ENCODE measurements at regions not wholly inside any gene's neighbourhood (a gene's known extent, or its start where the extent isn't known, plus 50 kb on each side); places are given as distances from the start of the nearest gene placed in this dataset.

- TF ChIP-seq NFIC (IDR thresholded peaks at IDR 0.05): no peak
- no peak for TF ChIP-seq REST (IDR thresholded peaks at IDR 0.05; ENCODE audit: low read depth)
- TF ChIP-seq TAF1 (IDR thresholded peaks at IDR 0.05; ENCODE audit: low read depth): no peak
- no peak for TF ChIP-seq EP300 (IDR thresholded peaks at IDR 0.05; ENCODE audit: borderline replicate concordance)
- no peak for TF ChIP-seq CREB1 (IDR thresholded peaks at IDR 0.05; ENCODE audit: low read depth)
- no peak for TF ChIP-seq FOXM1 (IDR thresholded peaks at IDR 0.05; ENCODE audit: borderline replicate concordance, low read depth)
- no peak for TF ChIP-seq TCF12 (IDR thresholded peaks at IDR 0.05; ENCODE audit: low read depth)
- no peak for TF ChIP-seq RAD21 (IDR thresholded peaks at IDR 0.05; ENCODE audit: low read depth)
Measured at GRCh38 chr2:175371378-175371777, 189.9 kb upstream of the ATP5MC3 start.

- peak; percentile 84 for TF ChIP-seq RAD21 (IDR thresholded peaks at IDR 0.05; ENCODE audit: low read depth)
- TF ChIP-seq MAX (IDR thresholded peaks at IDR 0.05): no peak
Measured at GRCh38 chr2:175366815-175367214, 185.3 kb upstream of the ATP5MC3 start.

DNA sequence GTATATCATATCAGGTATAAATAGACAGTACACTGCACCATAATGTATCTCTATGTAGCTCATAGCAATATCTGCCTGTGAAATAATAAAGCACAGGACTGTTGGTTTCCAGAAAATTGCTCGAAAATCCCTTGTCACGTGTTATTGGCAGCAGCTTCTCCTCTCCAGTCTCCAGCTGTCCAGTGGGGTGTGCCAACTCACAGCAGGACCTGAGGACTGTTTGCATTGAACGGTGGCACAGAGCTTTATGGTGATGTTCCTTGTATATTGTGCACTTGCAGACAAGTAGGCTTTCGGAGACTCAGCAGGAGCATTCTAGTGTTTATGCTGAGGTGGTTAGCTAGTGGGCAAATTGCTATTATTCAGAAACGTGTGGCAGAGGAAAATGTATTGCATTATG lies 182.2 kb upstream of the ATP5MC3 start:
- no peak for TF ChIP-seq NFIC (IDR thresholded peaks at IDR 0.05)
- TF ChIP-seq YY1 (IDR thresholded peaks at IDR 0.05; ENCODE audit: low read depth): no peak
- no peak for TF ChIP-seq TCF12 (IDR thresholded peaks at IDR 0.05; ENCODE audit: low read depth)
- no peak for TF ChIP-seq TAF1 (IDR thresholded peaks at IDR 0.05; ENCODE audit: low read depth)
- TF ChIP-seq EP300 (IDR thresholded peaks at IDR 0.05; ENCODE audit: borderline replicate concordance): no peak
- TF ChIP-seq TEAD4 (IDR thresholded peaks at IDR 0.05): no peak
- TF ChIP-seq RAD21 (IDR thresholded peaks at IDR 0.05; ENCODE audit: low read depth): no peak
- TF ChIP-seq ZBTB7A (IDR thresholded peaks at IDR 0.05; ENCODE audit: low read depth): no peak
- TF ChIP-seq, protein P1, sequence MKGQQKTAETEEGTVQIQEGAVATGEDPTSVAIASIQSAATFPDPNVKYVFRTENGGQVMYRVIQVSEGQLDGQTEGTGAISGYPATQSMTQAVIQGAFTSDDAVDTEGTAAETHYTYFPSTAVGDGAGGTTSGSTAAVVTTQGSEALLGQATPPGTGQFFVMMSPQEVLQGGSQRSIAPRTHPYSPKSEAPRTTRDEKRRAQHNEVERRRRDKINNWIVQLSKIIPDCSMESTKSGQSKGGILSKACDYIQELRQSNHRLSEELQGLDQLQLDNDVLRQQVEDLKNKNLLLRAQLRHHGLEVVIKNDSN (IDR thresholded peaks at IDR 0.05): no peak

DNA sequence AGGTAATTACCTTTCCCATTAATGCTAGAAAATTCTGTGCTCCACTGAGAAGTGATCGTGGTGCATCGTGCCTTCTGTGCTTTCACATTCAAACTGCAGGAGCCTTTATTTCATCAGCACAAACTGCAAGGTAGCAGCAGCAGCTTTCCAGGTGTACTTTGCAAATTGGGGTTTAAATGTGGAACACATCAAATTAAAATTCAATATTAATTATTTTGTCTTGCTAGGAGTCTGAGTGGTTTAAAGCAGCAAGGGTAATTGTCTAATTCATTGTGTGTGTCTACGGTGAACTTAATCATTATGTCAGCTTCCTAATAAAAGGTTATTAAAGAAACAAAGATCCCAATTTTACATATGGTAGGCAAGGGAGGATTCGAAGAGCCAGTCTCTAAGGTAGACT lies 180.8 kb upstream of the ATP5MC3 start:
- no peak for TF ChIP-seq CREB1 (IDR thresholded peaks at IDR 0.05; ENCODE audit: low read depth)
- TF ChIP-seq EP300 (IDR thresholded peaks at IDR 0.05; ENCODE audit: borderline replicate concordance): no peak
- TF ChIP-seq MAX (IDR thresholded peaks at IDR 0.05): no peak
- TF ChIP-seq TCF12 (IDR thresholded peaks at IDR 0.05; ENCODE audit: low read depth): no peak
- no peak for TF ChIP-seq ZBTB7A (IDR thresholded peaks at IDR 0.05; ENCODE audit: low read depth)
- no peak for TF ChIP-seq TAF1 (IDR thresholded peaks at IDR 0.05; ENCODE audit: low read depth)
- TF ChIP-seq REST (IDR thresholded peaks at IDR 0.05; ENCODE audit: low read depth): no peak
- TF ChIP-seq NFIC (IDR thresholded peaks at IDR 0.05): no peak
- TF ChIP-seq RAD21 (IDR thresholded peaks at IDR 0.05; ENCODE audit: low read depth): no peak
- TF ChIP-seq CEBPB (IDR thresholded peaks at IDR 0.05): no peak

- TF ChIP-seq CEBPB (IDR thresholded peaks at IDR 0.05) (no peak), REST (IDR thresholded peaks at IDR 0.05; ENCODE audit: low read depth) (no peak), MAX (IDR thresholded peaks at IDR 0.05) (no peak), TEAD4 (IDR thresholded peaks at IDR 0.05) (no peak), EGR1 (IDR thresholded peaks at IDR 0.05) (no peak), EP300 (IDR thresholded peaks at IDR 0.05; ENCODE audit: borderline replicate concordance) (no peak), RAD21 (IDR thresholded peaks at IDR 0.05; ENCODE audit: low read depth) (no peak), ZBTB7A (IDR thresholded peaks at IDR 0.05; ENCODE audit: low read depth) (no peak)
Measured at GRCh38 chr2:175359710-175360109, 178.2 kb upstream of the ATP5MC3 start.
